ENCODE measurements at regions not wholly inside any gene's neighbourhood (a gene's known extent, or its start where the extent isn't known, plus 50 kb on each side); places are given as distances from the start of the nearest gene placed in this dataset.

GRCh38 chr4:60812811-60813210 is 387.3 kb upstream of the ADGRL3 start:
- Histone ChIP-seq H3K27ac (no peak overlapping the region), H3K9me3 (no peaks in the 10 kb centered on the region), H3K27me3 (no peaks in the 10 kb centered on the region), H3K4me3 (no peak overlapping the region), H3K36me3 (no peaks in the 10 kb centered on the region), H3K4me1 (no peaks in the 10 kb centered on the region)
- WGBS, 2 donors, result 26 to 53% methylated on average over 1 of the region's 1 CpG
- no peak for DNase-seq
- intact Hi-C loops (cut with DNase I), result no loop called here
- TF ChIP-seq POLR2A (IDR thresholded peaks at IDR 0.05) (no peak), CTCF (IDR thresholded peaks at IDR 0.05) (no peak)

GRCh38 chr4:60814549-60814948 is 385.6 kb upstream of the ADGRL3 start:
- H3K4me1 ChIP-seq, result no peaks in the 10 kb centered on the region
- H3K27ac ChIP-seq, result no peak overlapping the region
- no peak overlapping the region for H3K4me3 ChIP-seq
- WGBS, 2 donors, result 68% methylated on average over 4 of the region's 4 CpGs
- DNase-seq, result no peak
- no peaks in the 10 kb centered on the region for H3K27me3 ChIP-seq
- TF ChIP-seq POLR2A (IDR thresholded peaks at IDR 0.05) (no peak), CTCF (IDR thresholded peaks at IDR 0.05) (no peak)
- H3K9me3 ChIP-seq, result no peaks in the 10 kb centered on the region
- no peaks in the 10 kb centered on the region for H3K36me3 ChIP-seq
- intact Hi-C loops (cut with DNase I), result no loop called here

GRCh38 chr4:60817609-60818008 is 382.5 kb upstream of the ADGRL3 start:
- no peaks in the 10 kb centered on the region for H3K36me3 ChIP-seq
- H3K4me1 ChIP-seq, result no peaks in the 10 kb centered on the region
- TF ChIP-seq CTCF (IDR thresholded peaks at IDR 0.05) (no peak), POLR2A (IDR thresholded peaks at IDR 0.05) (no peak)
- H3K27me3 ChIP-seq, result no peaks in the 10 kb centered on the region
- 76 to 87% methylated on average over 1 of the region's 1 CpG for WGBS, 2 donors
- H3K9me3 ChIP-seq, result no peaks in the 10 kb centered on the region
- no peak overlapping the region for H3K27ac ChIP-seq
- no peak for DNase-seq
- no peak overlapping the region for H3K4me3 ChIP-seq
- intact Hi-C loops (cut with DNase I), result no loop called here

GRCh38 chr4:60822986-60823385 is 377.1 kb upstream of the ADGRL3 start:
- TF ChIP-seq POLR2A (IDR thresholded peaks at IDR 0.05), result no peak
- no peak for TF ChIP-seq CTCF (IDR thresholded peaks at IDR 0.05)
- intact Hi-C loops (cut with DNase I), result no loop called here
- Histone ChIP-seq H3K36me3 (no peaks in the 10 kb centered on the region), H3K27ac (no peak overlapping the region), H3K27me3 (no peaks in the 10 kb centered on the region), H3K4me3 (no peak overlapping the region), H3K4me1 (no peaks in the 10 kb centered on the region), H3K9me3 (no peaks in the 10 kb centered on the region)
- WGBS, 2 donors, result 64 to 90% methylated on average over 2 of the region's 2 CpGs
- DNase-seq, result no peak

- Histone ChIP-seq H3K4me1 (no peaks in the 10 kb centered on the region), H3K4me3 (no peak overlapping the region), H3K27me3 (no peaks in the 10 kb centered on the region), H3K36me3 (no peaks in the 10 kb centered on the region), H3K9me3 (no peaks in the 10 kb centered on the region), H3K27ac (no peak overlapping the region)
- no peak for DNase-seq
- 75 to 76% methylated on average over 1 of the region's 1 CpG for WGBS, 2 donors
- intact Hi-C loops (cut with DNase I), result no loop called here
- TF ChIP-seq CTCF (IDR thresholded peaks at IDR 0.05), result no peak
- TF ChIP-seq POLR2A (IDR thresholded peaks at IDR 0.05), result no peak
These were observed 360.1 kb upstream of the ADGRL3 start for GRCh38 chr4:60840020-60840419.
